ENCODE measurements at regions not wholly inside any gene's neighbourhood (a gene's known extent, or its start where the extent isn't known, plus 50 kb on each side); places are given as distances from the start of the nearest gene placed in this dataset.

DNA sequence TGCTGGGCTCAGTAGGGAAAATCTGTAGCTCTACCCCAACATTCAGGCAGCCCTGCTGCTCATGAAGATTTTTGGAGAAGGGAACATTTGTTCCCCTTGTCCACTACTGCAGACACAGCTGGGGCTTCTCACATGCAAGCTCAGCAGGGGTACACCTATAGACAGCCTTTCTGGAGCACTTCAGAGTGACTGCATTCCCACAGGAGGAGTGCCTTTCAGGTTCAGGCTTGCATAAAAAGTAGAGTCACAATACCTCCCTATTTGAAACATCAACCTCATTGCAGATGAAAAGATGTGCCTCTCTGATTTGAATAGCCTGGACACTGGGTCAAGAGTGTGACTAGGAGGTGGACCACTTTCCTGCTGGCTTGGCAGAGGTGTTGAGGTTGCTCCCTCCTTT, 53.3 kb upstream of the NAP1L2 start:
- POLR2A ChIA-PET = no interaction called here
- H3K4me2 ChIP-seq = no peak overlapping the region
- H3F3A ChIP-seq (replicated peaks; ENCODE audit: insufficient read depth) = no peaks in the 10 kb centered on the region
- DNase-seq = no peak
- H3K9me3 ChIP-seq = no peaks in the 10 kb centered on the region
- no peaks in the 10 kb centered on the region for H3K36me3 ChIP-seq (replicated peaks in 1 of 2; ENCODE audit: control insufficient read depth in 1 of 2, insufficient read depth in 2 of 2, low read length in 1 of 2)
- H3K4me3 ChIP-seq (ENCODE audit: low read depth in 2 of 2, low read length in 1 of 2) = no peak overlapping the region
- H3K27me3 ChIP-seq (ENCODE audit: insufficient read depth) = no peaks in the 10 kb centered on the region
- H2AFZ ChIP-seq (ENCODE audit: low read depth) = no peak overlapping the region
- H3K79me2 ChIP-seq (ENCODE audit: insufficient read depth) = no peaks in the 10 kb centered on the region
- TF ChIP-seq JUND (IDR thresholded peaks at IDR 0.05) (no peak), EP300 (IDR thresholded peaks at IDR 0.05; ENCODE audit: borderline replicate concordance in 1 of 2, low read depth in 1 of 2, low read length in 1 of 2) (no peak), YY1 (IDR thresholded peaks at IDR 0.05; ENCODE audit: low read depth) (no peak), RAD21 (IDR thresholded peaks at IDR 0.05; ENCODE audit: low read length) (no peak), TEAD4 (IDR thresholded peaks at IDR 0.05; ENCODE audit: borderline replicate concordance, insufficient read depth) (no peak), SMC3 (IDR thresholded peaks at IDR 0.05; ENCODE audit: low read depth, low read length) (no peak), POLR2AphosphoS5 (IDR thresholded peaks at IDR 0.05; ENCODE audit: low read depth, low read length) (no peak), RXRA (IDR thresholded peaks at IDR 0.05; ENCODE audit: borderline replicate concordance, low read depth) (no peak)
- TF ChIP-seq, protein P1, sequence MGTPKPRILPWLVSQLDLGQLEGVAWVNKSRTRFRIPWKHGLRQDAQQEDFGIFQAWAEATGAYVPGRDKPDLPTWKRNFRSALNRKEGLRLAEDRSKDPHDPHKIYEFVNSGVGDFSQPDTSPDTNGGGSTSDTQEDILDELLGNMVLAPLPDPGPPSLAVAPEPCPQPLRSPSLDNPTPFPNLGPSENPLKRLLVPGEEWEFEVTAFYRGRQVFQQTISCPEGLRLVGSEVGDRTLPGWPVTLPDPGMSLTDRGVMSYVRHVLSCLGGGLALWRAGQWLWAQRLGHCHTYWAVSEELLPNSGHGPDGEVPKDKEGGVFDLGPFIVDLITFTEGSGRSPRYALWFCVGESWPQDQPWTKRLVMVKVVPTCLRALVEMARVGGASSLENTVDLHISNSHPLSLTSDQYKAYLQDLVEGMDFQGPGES (IDR thresholded peaks at IDR 0.05; ENCODE audit: low read depth, low read length) = no peak
- TF ChIP-seq, protein P2, sequence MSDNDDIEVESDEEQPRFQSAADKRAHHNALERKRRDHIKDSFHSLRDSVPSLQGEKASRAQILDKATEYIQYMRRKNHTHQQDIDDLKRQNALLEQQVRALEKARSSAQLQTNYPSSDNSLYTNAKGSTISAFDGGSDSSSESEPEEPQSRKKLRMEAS (IDR thresholded peaks at IDR 0.05; ENCODE audit: low read depth) = no peak
- TF ChIP-seq, protein P3, sequence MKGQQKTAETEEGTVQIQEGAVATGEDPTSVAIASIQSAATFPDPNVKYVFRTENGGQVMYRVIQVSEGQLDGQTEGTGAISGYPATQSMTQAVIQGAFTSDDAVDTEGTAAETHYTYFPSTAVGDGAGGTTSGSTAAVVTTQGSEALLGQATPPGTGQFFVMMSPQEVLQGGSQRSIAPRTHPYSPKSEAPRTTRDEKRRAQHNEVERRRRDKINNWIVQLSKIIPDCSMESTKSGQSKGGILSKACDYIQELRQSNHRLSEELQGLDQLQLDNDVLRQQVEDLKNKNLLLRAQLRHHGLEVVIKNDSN (IDR thresholded peaks at IDR 0.05; ENCODE audit: borderline replicate concordance, low read depth) = no peak
- TF ChIP-seq, protein P4, sequence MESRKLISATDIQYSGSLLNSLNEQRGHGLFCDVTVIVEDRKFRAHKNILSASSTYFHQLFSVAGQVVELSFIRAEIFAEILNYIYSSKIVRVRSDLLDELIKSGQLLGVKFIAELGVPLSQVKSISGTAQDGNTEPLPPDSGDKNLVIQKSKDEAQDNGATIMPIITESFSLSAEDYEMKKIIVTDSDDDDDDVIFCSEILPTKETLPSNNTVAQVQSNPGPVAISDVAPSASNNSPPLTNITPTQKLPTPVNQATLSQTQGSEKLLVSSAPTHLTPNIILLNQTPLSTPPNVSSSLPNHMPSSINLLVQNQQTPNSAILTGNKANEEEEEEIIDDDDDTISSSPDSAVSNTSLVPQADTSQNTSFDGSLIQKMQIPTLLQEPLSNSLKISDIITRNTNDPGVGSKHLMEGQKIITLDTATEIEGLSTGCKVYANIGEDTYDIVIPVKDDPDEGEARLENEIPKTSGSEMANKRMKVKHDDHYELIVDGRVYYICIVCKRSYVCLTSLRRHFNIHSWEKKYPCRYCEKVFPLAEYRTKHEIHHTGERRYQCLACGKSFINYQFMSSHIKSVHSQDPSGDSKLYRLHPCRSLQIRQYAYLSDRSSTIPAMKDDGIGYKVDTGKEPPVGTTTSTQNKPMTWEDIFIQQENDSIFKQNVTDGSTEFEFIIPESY (IDR thresholded peaks at IDR 0.05; ENCODE audit: borderline replicate concordance, low read depth) = no peak
- TF ChIP-seq, protein P5, sequence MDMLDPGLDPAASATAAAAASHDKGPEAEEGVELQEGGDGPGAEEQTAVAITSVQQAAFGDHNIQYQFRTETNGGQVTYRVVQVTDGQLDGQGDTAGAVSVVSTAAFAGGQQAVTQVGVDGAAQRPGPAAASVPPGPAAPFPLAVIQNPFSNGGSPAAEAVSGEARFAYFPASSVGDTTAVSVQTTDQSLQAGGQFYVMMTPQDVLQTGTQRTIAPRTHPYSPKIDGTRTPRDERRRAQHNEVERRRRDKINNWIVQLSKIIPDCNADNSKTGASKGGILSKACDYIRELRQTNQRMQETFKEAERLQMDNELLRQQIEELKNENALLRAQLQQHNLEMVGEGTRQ (IDR thresholded peaks at IDR 0.05; ENCODE audit: borderline replicate concordance, low read depth, low read length) = no peak
- H4K20me1 ChIP-seq (ENCODE audit: insufficient read depth) = no peaks in the 10 kb centered on the region
- CTCF ChIA-PET = no interaction called here
- H3K9ac ChIP-seq = no peak overlapping the region
- H3K4me1 ChIP-seq (ENCODE audit: control insufficient read depth in 1 of 2, insufficient read depth in 2 of 2, low read depth in 1 of 2, low read length in 1 of 2) = no peaks in the 10 kb centered on the region
- H3K9me2 ChIP-seq = no peaks in the 10 kb centered on the region
- no peak overlapping the region for H3K27ac ChIP-seq (ENCODE audit: low read depth in 2 of 2, low read length in 1 of 2)

DNA sequence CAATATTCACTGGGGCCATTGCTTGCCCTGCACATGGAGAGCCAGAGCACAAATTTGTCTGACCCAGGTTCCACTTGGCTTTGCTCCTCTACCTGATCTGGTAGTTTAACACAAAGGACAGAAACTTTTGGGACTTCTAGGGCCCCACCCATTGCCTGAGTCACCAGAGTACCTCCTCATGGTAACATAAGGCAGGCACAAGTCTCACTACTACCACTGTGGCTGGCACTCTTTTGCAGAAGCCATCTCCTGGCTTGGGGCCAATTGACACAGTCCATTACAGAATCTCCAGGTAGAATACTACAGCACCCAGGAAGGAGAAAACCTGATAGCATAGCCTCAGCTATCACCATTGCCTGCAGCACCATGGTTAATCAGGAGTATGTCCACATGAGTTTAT, 52.6 kb upstream of the NAP1L2 start:
- H4K20me1 ChIP-seq (ENCODE audit: insufficient read depth) = no peaks in the 10 kb centered on the region
- no peaks in the 10 kb centered on the region for H3K79me2 ChIP-seq (ENCODE audit: insufficient read depth)
- no peaks in the 10 kb centered on the region for H3K9me2 ChIP-seq
- H3K4me1 ChIP-seq (ENCODE audit: control insufficient read depth in 1 of 2, insufficient read depth in 2 of 2, low read depth in 1 of 2, low read length in 1 of 2) = no peaks in the 10 kb centered on the region
- no peaks in the 10 kb centered on the region for H3K27me3 ChIP-seq (ENCODE audit: insufficient read depth)
- no peak overlapping the region for H3K27ac ChIP-seq (ENCODE audit: low read depth in 2 of 2, low read length in 1 of 2)
- no peak for DNase-seq
- H3K4me3 ChIP-seq (ENCODE audit: low read depth in 2 of 2, low read length in 1 of 2) = no peak overlapping the region
- CTCF ChIA-PET = no interaction called here
- no peaks in the 10 kb centered on the region for H3F3A ChIP-seq (replicated peaks; ENCODE audit: insufficient read depth)
- TF ChIP-seq EZH2phosphoT487 (IDR thresholded peaks at IDR 0.05; ENCODE audit: borderline replicate concordance, low read depth) = no peak
- TF ChIP-seq FOXM1 (IDR thresholded peaks at IDR 0.05; ENCODE audit: low read depth) = no peak
- TF ChIP-seq NRF1 (IDR thresholded peaks at IDR 0.05; ENCODE audit: low read depth, low read length) = no peak
- no peak for TF ChIP-seq GABPA (IDR thresholded peaks at IDR 0.05; ENCODE audit: low read depth)
- TF ChIP-seq RFX5 (IDR thresholded peaks at IDR 0.05; ENCODE audit: low read length) = no peak
- TF ChIP-seq POLR2AphosphoS5 (IDR thresholded peaks at IDR 0.05; ENCODE audit: low read depth, low read length) = no peak
- TF ChIP-seq, protein P2 (IDR thresholded peaks at IDR 0.05; ENCODE audit: low read depth) = no peak
- no peak for TF ChIP-seq MXI1 (IDR thresholded peaks at IDR 0.05; ENCODE audit: low read depth, low read length)
- no peak for TF ChIP-seq SIN3A (IDR thresholded peaks at IDR 0.05; ENCODE audit: borderline replicate concordance, low read depth, low read length)
- no peak for TF ChIP-seq FOXJ3 (CRISPR knock-in tag; IDR thresholded peaks at IDR 0.05)
- no peak for TF ChIP-seq FOSL2 (IDR thresholded peaks at IDR 0.05; ENCODE audit: borderline replicate concordance, low read depth)
- no peak for TF ChIP-seq RCOR1 (IDR thresholded peaks at IDR 0.05; ENCODE audit: low read length)
- H3K9me3 ChIP-seq = no peaks in the 10 kb centered on the region
- no peak overlapping the region for H2AFZ ChIP-seq (ENCODE audit: low read depth)
- H3K36me3 ChIP-seq (replicated peaks in 1 of 2; ENCODE audit: control insufficient read depth in 1 of 2, insufficient read depth in 2 of 2, low read length in 1 of 2) = no peaks in the 10 kb centered on the region
- H3K9ac ChIP-seq = no peak overlapping the region
- POLR2A ChIA-PET = no interaction called here
- H3K4me2 ChIP-seq = no peak overlapping the region

Data from SK-N-SH (cell line).